ENCODE measurements at regions not wholly inside any gene's neighbourhood (a gene's known extent, or its start where the extent isn't known, plus 50 kb on each side); places are given as distances from the start of the nearest gene placed in this dataset.

DNA sequence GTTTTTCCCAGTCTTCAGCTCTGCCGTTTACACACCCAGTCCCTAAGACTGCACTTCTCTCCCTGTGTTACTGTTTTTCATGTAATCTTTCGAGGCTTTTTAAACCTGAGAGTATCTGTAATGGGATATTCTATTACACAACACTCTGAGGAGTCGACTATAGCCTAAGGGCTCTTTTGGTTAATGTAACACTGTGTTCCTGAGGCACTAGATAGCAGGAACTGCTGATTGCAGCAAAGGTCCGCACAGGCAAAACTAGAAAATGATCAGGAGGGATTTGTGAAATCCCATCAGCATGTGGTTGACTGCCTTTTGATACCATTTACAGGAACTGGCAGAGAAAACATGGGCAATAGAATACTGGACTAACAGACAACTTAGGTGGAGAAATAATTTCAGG is 512.3 kb upstream of the RAG2 start:
- H3K4me3 Mint-ChIP-seq: no peak overlapping the region
- intact Hi-C loops (cut with micrococcal nuclease): no loop called here
- H3K27me3 Mint-ChIP-seq (ENCODE audit: low read depth): no peaks in the 10 kb centered on the region
- no peaks in the 10 kb centered on the region for H3K36me3 Mint-ChIP-seq (ENCODE audit: low read depth)
- CTCF ChIA-PET: no interaction called here
- H3K4me1 Mint-ChIP-seq (ENCODE audit: low read depth): no peaks in the 10 kb centered on the region
- H3K27ac Mint-ChIP-seq: no peak overlapping the region
- peaks cover 2% of the 10 kb centered on the region for H3K9me3 Mint-ChIP-seq
- DNase-seq: no peak

DNA sequence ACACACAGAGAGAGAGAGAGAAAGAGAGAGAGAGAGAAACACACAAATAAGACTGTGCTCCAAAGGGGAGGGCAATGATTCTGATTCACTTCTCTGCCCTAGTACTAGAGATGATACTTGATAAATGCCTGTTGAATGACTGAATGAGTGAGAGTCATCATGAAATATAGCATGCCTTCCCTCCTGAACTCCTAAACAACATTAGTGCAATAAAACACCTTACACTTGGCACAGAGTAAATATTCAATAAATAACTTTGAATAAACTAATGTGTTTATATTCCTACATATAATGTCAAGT is 511.2 kb upstream of the RAG2 start:
- H3K4me3 Mint-ChIP-seq: no peak overlapping the region
- peaks cover 2% of the 10 kb centered on the region for H3K9me3 Mint-ChIP-seq
- CTCF ChIA-PET: no interaction called here
- intact Hi-C loops (cut with micrococcal nuclease): no loop called here
- no peaks in the 10 kb centered on the region for H3K36me3 Mint-ChIP-seq (ENCODE audit: low read depth)
- no peak for DNase-seq
- no peak overlapping the region for H3K27ac Mint-ChIP-seq
- H3K4me1 Mint-ChIP-seq (ENCODE audit: low read depth): no peaks in the 10 kb centered on the region
- no peaks in the 10 kb centered on the region for H3K27me3 Mint-ChIP-seq (ENCODE audit: low read depth)

DNA sequence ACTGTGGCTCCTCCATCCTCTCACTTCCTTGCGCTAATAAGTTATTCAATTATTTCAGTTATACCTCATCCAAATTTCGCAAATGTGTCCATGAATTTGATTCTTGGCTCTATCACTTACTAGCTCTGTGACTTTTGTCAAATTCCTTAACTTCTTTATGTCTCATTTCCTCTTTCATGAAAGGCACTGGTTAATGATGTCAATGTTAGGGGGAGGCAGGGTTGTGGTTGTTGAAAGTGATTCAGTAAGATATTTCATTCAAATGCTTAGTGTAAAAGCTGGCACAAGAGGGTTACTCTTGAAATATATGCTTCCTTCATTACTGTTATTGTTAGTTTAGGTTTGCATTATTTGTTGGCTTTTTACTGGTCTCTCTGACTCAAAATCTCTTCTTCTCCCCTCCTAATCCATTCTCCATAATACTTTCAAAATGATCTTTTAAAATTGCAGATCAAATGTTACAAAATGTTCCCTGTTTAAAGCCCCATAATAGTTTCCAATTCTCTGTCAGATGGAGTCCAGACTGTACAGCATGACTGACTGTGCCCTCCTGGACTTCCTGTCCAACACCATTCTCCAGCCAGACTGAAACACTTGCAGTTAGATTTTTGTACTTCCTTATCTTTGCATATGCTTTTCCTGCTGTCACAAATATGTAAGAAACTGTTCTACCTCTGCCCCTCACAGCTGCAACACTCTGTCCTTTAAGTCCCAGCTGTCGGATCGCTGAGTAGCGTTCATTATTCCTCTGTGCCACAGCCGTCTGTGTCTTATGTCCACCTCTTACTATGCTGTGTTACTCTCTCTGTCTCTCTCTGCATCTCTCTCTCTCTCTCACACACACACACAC is 510.6 kb upstream of the RAG2 start:
- intact Hi-C loops (cut with micrococcal nuclease): no loop called here
- no peaks in the 10 kb centered on the region for H3K27me3 Mint-ChIP-seq (ENCODE audit: low read depth)
- no peaks in the 10 kb centered on the region for H3K36me3 Mint-ChIP-seq (ENCODE audit: low read depth)
- no peak overlapping the region for H3K27ac Mint-ChIP-seq
- H3K9me3 Mint-ChIP-seq: peaks cover 2% of the 10 kb centered on the region
- DNase-seq: no peak
- CTCF ChIA-PET: no interaction called here
- no peaks in the 10 kb centered on the region for H3K4me1 Mint-ChIP-seq (ENCODE audit: low read depth)
- H3K4me3 Mint-ChIP-seq: no peak overlapping the region

DNA sequence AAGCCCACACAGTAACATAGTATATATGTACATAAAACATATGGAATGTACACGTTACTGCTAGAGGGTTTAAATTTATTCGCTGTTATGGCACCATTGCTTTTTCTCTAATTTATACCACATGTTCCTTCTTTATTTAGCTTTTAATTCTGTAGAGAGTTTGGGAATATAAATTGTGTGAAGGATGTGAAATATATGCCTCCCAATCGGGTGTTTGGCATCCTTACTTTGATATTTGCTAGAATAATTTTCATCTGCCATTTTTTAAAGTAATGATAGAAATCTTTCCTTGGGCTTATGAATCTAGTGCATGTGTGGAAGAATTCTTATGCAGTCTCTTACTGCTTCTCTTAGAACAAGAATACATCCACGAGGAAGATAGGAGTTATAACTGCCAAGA is 509.8 kb upstream of the RAG2 start:
- Mint-ChIP-seq H3K4me3 (no peak overlapping the region), H3K27ac (no peak overlapping the region), H3K4me1 (ENCODE audit: low read depth) (no peaks in the 10 kb centered on the region), H3K9me3 (peaks cover 2% of the 10 kb centered on the region), H3K36me3 (ENCODE audit: low read depth) (no peaks in the 10 kb centered on the region), H3K27me3 (ENCODE audit: low read depth) (no peaks in the 10 kb centered on the region)
- no peak for DNase-seq
- CTCF ChIA-PET: no interaction called here
- intact Hi-C loops (cut with micrococcal nuclease): no loop called here

DNA sequence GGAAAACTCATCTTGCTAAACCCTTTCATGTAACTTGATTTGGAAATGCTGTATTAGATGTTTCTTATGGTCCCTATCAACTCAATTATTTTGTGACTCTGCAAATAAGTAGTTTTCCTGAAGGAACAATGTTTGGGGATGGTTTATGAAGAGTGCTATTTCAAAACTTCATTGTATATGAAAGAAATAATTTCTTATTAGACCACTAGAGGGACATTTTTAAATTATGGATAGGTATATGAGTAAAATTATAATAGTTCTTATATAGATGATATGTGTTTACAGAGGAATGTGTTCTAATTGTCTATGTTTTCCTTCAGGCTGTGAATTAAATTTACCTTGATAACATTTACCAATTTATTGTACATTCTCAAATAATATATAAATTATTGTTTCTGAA is 509.4 kb upstream of the RAG2 start:
- no peak overlapping the region for H3K4me3 Mint-ChIP-seq
- H3K4me1 Mint-ChIP-seq (ENCODE audit: low read depth): no peaks in the 10 kb centered on the region
- CTCF ChIA-PET: no interaction called here
- intact Hi-C loops (cut with micrococcal nuclease): no loop called here
- peaks cover 2% of the 10 kb centered on the region for H3K9me3 Mint-ChIP-seq
- H3K36me3 Mint-ChIP-seq (ENCODE audit: low read depth): no peaks in the 10 kb centered on the region
- no peak overlapping the region for H3K27ac Mint-ChIP-seq
- DNase-seq: no peak
- H3K27me3 Mint-ChIP-seq (ENCODE audit: low read depth): no peaks in the 10 kb centered on the region

DNA sequence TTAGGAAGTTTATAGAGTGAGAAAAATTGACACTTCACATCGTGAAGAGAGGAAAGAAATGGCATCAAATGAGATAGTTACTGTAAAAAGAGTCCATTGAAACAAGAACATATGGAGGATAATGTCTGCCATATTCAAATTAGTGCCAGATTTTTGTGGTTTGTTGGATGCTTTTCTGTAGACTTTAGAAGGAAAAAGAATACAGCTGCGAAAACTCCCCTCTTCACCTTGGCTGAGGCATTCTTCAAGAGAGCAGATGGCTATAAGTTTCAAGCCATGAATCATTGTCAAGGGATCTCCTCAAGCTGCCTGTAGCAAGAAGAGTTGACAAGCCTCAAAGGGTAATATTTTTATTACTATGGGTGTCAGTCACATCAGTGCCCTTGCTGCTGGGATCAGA is 507.4 kb upstream of the RAG2 start:
- H3K27ac Mint-ChIP-seq: no peak overlapping the region
- CTCF ChIA-PET: no interaction called here
- no peak overlapping the region for H3K4me3 Mint-ChIP-seq
- H3K9me3 Mint-ChIP-seq: no peaks in the 10 kb centered on the region
- DNase-seq: no peak
- H3K4me1 Mint-ChIP-seq (ENCODE audit: low read depth): no peaks in the 10 kb centered on the region
- H3K27me3 Mint-ChIP-seq (ENCODE audit: low read depth): no peaks in the 10 kb centered on the region
- intact Hi-C loops (cut with micrococcal nuclease): no loop called here
- H3K36me3 Mint-ChIP-seq (ENCODE audit: low read depth): no peaks in the 10 kb centered on the region

DNA sequence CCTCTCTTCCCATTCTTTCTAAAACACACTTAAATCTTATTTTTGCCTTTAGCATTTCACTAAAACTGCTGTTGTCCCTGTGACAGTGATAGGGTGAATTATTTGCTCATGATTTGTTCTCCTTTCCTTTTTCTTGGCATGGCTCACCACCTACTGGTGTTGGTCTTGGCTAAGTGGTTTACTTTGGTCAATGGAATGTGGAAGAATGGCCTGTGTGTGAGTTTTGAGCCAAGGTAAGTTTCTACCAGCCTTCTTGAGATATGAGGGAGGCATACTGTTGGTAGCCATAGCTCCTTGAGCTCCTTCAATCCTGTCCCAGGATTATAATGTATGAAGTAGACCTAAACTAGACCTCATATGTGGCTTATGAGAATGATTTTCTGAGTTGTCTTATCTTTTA is 506.3 kb upstream of the RAG2 start:
- Mint-ChIP-seq H3K9me3 (no peaks in the 10 kb centered on the region), H3K4me1 (ENCODE audit: low read depth) (no peaks in the 10 kb centered on the region), H3K36me3 (ENCODE audit: low read depth) (no peaks in the 10 kb centered on the region), H3K27me3 (ENCODE audit: low read depth) (no peaks in the 10 kb centered on the region), H3K27ac (no peak overlapping the region), H3K4me3 (no peak overlapping the region)
- no peak for DNase-seq
- intact Hi-C loops (cut with micrococcal nuclease): no loop called here
- CTCF ChIA-PET: no interaction called here

DNA sequence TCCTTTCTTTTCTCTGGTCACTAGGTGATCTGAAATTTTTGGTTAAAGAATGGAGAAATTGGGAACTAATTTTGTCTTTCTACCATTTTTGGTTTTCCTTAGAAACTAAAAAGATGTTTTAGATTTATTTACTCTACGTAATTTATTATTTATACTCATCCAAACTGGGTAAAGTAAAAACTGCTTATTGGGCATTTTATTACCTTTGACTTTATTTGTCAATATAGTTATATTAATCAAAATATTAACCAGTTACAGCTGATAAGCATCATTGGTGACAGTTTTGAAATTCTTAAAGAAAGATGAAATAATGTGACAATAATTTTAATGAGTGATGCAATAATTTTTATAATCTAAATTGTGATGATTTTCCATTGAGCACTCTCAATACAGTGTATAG is 502.0 kb upstream of the RAG2 start:
- Mint-ChIP-seq H3K27me3 (ENCODE audit: low read depth) (no peaks in the 10 kb centered on the region), H3K9me3 (peaks cover 7% of the 10 kb centered on the region), H3K27ac (no peak overlapping the region), H3K36me3 (ENCODE audit: low read depth) (no peaks in the 10 kb centered on the region), H3K4me3 (no peak overlapping the region), H3K4me1 (ENCODE audit: low read depth) (no peaks in the 10 kb centered on the region)
- DNase-seq: no peak
- CTCF ChIA-PET: no interaction called here
- intact Hi-C loops (cut with micrococcal nuclease): no loop called here

DNA sequence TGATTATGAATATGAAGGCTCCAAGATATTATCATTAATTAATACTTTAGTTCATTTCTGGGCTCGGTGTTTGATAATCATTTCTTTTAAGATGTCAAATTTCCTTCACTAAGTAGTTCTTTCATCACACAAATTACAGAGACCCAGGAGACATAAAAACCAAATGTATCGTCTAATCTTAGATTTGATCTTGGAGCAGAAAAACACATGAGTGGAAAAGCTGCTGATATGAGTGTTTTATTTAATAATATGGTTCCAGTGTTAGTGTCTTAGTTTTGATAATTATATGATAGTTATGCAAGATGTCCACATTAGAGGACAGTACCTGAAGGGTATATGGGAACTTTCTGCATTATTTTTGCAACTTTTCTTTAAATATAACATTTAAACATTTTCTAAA is 494.5 kb upstream of the RAG2 start:
- peaks cover 2% of the 10 kb centered on the region for H3K9me3 Mint-ChIP-seq
- no peak for DNase-seq
- no peaks in the 10 kb centered on the region for H3K27me3 Mint-ChIP-seq (ENCODE audit: low read depth)
- H3K4me1 Mint-ChIP-seq (ENCODE audit: low read depth): no peaks in the 10 kb centered on the region
- no peak overlapping the region for H3K4me3 Mint-ChIP-seq
- H3K27ac Mint-ChIP-seq: no peak overlapping the region
- no peaks in the 10 kb centered on the region for H3K36me3 Mint-ChIP-seq (ENCODE audit: low read depth)
- intact Hi-C loops (cut with micrococcal nuclease): no loop called here
- CTCF ChIA-PET: no interaction called here

DNA sequence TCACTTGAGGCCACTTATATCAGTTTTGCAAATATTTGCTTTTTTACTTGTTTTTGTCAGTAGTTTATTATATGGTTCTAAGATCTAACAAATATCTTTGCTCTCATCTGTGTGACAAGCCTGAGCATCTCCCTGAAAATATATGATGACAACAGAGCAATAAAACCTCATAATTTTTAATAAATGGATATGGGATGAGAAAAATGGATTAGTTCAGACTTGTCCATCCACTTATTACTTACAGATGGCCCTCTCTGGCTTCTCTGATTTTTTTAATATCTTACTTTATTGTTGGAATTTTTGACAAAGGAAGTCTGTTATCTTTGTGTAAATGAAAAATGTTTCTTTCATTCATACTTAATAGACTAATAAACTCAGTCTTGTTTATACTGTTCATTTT is 491.4 kb upstream of the RAG2 start:
- no peak overlapping the region for H3K27ac Mint-ChIP-seq
- H3K9me3 Mint-ChIP-seq: peaks cover 2% of the 10 kb centered on the region
- no peak for DNase-seq
- no peaks in the 10 kb centered on the region for H3K4me1 Mint-ChIP-seq (ENCODE audit: low read depth)
- H3K27me3 Mint-ChIP-seq (ENCODE audit: low read depth): no peaks in the 10 kb centered on the region
- no peaks in the 10 kb centered on the region for H3K36me3 Mint-ChIP-seq (ENCODE audit: low read depth)
- H3K4me3 Mint-ChIP-seq: no peak overlapping the region
- intact Hi-C loops (cut with micrococcal nuclease): no loop called here
- CTCF ChIA-PET: no interaction called here

DNA sequence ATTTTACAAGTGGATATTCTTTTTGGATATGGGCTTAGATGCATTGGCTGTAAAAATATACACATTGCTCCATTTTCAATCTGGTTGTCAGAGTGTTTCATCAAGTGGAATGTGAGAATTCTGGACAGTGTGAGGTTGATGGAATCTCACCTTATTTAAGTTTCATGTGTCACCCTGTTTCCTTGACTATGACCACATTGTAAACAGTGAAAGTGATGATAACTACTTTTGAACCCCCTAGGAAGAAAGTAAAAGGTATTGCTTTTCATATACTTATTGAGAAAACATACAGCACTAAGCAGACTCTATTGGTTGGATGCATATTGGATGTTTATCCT is 490.5 kb upstream of the RAG2 start:
- Mint-ChIP-seq H3K27me3 (ENCODE audit: low read depth) (no peaks in the 10 kb centered on the region), H3K27ac (no peak overlapping the region), H3K4me1 (ENCODE audit: low read depth) (no peaks in the 10 kb centered on the region), H3K9me3 (peaks cover 2% of the 10 kb centered on the region), H3K36me3 (ENCODE audit: low read depth) (no peaks in the 10 kb centered on the region), H3K4me3 (no peak overlapping the region)
- DNase-seq: no peak
- CTCF ChIA-PET: no interaction called here
- intact Hi-C loops (cut with micrococcal nuclease): no loop called here

DNA sequence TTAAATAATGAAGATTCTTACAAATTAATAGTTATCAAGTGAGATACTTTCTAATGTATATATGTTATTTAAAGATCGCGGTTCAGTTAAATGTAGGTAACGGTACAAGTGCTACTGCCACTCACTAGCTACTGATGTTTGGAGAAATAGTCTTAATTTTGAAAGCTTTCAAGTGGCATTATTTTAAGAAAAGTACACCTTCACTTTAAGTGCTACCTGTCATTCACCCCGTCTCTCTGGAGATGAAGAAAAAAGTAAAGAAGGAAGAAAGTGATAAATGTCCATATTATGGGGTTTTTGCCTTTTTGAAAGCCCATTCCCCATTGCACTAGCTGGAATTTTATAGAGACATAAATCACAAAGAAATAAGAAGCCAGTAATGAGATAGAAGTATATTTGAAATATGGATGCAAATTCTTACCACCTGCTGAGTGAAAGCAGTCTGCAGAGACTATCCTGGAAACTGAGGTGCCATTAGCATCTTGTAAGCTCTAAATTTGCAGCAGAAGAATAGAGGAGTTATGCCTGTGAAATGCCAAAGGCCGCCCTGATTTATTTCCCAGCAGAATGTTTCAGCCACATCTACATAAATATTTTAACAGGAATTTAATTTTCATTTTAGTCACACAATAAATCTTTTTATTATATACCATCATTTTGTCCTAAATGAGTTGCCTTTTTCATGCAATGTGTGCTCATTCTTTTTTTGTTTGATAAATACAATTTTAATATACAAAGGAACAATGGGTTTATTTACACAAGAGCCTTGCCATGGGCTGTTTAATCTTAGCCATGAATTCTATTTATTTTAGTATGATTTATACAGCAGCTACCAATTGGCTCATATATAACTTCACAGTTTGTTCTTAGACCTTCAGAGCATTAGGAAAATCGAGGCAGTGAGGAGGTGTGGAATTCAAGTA is 489.9 kb upstream of the RAG2 start:
- intact Hi-C loops (cut with micrococcal nuclease): no loop called here
- DNase-seq: no peak
- no peak overlapping the region for H3K27ac Mint-ChIP-seq
- H3K9me3 Mint-ChIP-seq: peaks cover 2% of the 10 kb centered on the region
- no peaks in the 10 kb centered on the region for H3K27me3 Mint-ChIP-seq (ENCODE audit: low read depth)
- H3K4me1 Mint-ChIP-seq (ENCODE audit: low read depth): no peaks in the 10 kb centered on the region
- no peaks in the 10 kb centered on the region for H3K36me3 Mint-ChIP-seq (ENCODE audit: low read depth)
- no peak overlapping the region for H3K4me3 Mint-ChIP-seq
- CTCF ChIA-PET: no interaction called here

DNA sequence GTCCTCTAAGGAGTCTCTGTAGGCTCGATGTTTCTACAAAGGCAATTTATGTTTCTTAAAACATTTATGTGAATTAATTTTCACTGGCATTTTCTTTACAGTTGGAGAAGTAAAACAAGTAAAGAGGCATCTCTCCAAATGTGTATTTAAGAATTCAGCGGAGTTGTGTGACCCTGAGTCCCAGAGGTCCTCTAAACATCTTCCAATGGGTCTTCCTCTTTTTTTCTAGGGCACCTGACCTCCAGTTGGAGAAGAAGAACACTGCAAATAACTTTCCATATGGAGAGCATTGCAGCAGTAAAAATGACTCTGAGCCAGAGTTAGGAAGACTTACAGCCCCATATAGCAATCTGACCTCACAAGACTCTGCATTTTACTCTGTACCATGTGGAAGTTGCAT is 480.5 kb upstream of the RAG2 start:
- DNase-seq: no peak

More for the DNA sequence above, 480.5 kb upstream of the RAG2 start:
- CTCF ChIA-PET: no interaction called here
- Mint-ChIP-seq H3K9me3 (peaks cover 2% of the 10 kb centered on the region), H3K36me3 (ENCODE audit: low read depth) (no peaks in the 10 kb centered on the region), H3K4me1 (ENCODE audit: low read depth) (no peaks in the 10 kb centered on the region), H3K4me3 (no peak overlapping the region), H3K27ac (no peak overlapping the region), H3K27me3 (ENCODE audit: low read depth) (no peaks in the 10 kb centered on the region)
- intact Hi-C loops (cut with micrococcal nuclease): no loop called here

Data from activated naive CD4-positive, alpha-beta T cell treated with anti-CD3 and anti-CD28 coated beads for 36 hours (primary cell).